NOMO-1 treated with DMSO at 0.1 percent for 48 hours (cell line): ENCODE measurements at regions not wholly inside any gene's neighbourhood (a gene's known extent, or its start where the extent isn't known, plus 50 kb on each side); places are given as distances from the start of the nearest gene placed in this dataset.

Experiments used
- DNase-seq: peaks from one replicate; lab custom pipeline; 2025; ENCODE audit not compliant: unreplicated experiment; lab: John Stamatoyannopoulos, UW

DNA sequence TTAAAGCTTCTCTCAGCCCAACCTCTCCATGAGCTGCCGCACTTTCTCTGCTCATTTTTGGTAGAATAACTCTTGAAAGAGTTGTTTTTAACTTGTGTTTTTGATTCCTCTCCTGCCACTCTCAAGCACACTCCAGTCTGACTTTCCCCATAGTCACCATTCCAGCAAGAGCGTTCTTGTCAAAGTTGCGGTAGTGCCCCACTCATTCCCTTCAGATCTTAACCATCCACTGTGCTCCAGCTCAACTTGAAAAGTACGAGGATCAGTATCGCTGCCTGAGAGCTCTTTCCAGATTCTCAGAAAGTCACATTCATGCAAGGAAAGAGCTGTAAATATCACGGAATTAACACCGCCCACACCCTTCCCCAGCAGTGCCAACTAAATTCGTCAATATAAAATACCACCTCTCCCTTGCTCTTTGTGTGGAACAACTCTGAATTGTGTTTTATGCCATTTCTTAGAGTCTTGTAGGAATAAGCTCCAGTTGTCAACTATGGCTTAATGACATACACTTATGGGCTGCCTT lies 59.7 kb upstream of the IL15 start:
- DNase-seq = no peak

GRCh38 chr4:141578451-141578850 lies 57.9 kb upstream of the IL15 start:
- no peak for DNase-seq

- no peak for DNase-seq
Measured at GRCh38 chr4:141580523-141580922, 55.9 kb upstream of the IL15 start.
